ENCODE measurements at regions not wholly inside any gene's neighbourhood (a gene's known extent, or its start where the extent isn't known, plus 50 kb on each side); places are given as distances from the start of the nearest gene placed in this dataset.

GRCh38 chr2:103814016-103814415, 1039.9 kb upstream of the POU3F3 start:
- DNase-seq = no peak

DNA sequence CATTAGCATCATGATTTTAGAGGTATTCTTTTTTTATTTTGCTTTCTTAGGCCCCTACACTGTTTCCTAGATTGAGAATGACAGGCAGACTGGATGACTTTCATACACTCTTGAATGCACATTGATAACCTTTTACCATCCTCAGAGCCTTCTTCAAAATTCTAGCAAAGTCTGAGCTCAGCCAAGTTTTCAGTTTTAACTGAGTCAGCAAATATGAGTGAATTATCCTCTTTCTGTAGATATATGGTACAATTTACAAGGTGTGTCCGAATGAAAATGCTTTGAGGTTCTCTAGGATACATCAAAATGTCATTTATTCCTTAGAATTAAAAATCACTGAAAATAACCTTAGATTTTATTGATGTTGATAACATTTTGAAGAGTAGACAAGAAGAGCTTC, 1038.2 kb upstream of the POU3F3 start:
- DNase-seq = no peak

- DNase-seq = no peak
Measured at GRCh38 chr2:103817746-103818145, 1036.2 kb upstream of the POU3F3 start.

DNA sequence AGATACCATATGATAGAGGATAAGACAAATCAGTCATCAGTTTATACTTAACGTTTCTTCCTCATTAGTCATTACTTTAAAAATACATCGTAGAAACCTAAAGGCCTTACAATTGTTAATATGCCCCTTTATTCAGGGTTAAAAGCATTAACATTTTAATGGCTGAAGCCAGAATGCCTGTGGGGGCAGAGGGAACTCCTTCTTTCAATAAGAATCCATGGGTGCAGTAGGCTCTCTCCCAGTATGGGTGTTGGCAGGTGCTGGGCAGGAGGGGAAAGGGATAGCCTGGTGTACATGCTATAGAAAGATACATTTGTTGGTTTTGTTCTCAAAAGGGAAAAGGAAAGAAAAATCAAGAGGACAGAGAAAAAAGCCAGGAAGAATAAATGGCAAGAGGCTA, 1035.7 kb upstream of the POU3F3 start:
- no peak for DNase-seq

GRCh38 chr2:103819599-103819998, 1034.3 kb upstream of the POU3F3 start:
- DNase-seq = no peak

DNA sequence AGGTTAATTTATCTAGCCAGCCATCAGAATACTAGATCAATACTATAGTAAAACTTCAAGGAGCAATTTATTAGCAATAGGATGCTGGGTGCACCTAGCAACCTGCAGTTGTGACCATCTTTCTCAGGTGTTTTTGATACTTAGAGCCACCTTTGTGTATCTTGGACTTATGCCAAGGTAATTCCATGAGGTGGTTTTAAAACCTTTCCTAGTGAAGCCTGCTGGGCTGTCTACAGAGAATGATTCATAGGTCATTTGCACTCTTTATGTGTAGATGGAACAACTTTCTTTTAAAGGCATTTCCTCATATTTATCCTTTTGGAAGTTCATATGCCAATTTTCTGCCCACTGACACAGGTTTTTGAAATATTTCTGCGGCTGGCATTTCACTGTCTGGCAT, 1030.1 kb upstream of the POU3F3 start:
- DNase-seq = no peak

DNA sequence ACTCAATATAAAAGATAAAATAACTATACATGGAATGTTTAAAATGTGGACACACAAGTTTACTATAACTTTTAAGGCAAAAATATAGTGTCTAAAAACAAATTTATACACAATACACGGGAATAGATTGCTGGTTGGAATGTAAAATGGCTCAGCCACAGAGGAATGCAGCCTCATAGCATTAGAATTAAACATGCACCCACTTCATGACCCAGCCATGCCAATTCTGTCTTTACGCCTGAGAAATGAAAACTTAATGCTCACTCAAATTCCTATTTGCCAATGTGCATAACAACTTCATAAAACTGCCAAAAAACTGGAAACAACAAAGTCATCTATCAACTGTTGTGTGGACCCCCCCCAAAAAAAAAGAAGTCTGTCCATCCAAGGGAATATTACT, 1006.6 kb upstream of the POU3F3 start:
- no peak for DNase-seq

DNA sequence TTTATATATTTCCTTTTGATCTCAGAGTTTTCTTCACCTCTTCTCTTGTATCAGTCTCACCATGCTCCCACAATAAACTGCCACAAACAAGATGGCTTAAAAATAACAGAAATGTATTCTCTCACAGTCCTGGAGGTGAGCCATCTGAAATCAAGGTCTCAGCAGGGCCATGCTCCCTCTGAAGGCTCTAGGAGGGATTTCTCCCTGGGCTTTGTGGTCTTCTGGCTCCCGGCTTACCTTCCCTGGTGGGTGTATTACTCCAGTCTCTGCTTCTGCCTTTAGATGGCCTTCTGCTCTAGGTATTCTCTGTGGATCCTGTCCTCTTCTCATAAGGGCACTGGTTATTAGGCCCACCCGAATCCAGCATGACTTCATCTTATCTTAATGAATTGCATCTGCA, 994.7 kb upstream of the POU3F3 start:
- no peak for DNase-seq

DNA sequence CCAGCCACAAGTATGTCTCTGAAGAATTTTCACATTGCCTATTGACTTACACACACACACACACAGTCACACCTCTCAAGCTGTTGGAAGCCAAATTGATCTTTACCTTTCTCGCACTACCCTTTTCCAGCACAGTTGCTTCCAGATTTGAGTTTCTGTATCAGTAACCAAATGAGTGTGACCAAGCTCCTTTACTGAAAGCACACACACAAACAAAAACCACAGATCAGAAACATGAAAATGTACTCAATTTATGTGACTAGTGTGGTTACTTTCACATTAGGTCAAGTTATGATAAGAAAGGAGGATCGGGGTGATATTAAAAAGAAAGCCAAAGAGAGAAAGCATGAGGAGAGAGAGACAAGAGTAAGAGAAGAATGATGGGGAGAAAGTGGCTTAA, 993.9 kb upstream of the POU3F3 start:
- no peak for DNase-seq

- DNase-seq = no peak
Measured at GRCh38 chr2:103868396-103868795, 985.5 kb upstream of the POU3F3 start.

- DNase-seq = no peak
Measured at GRCh38 chr2:103873716-103874351, 980.1 kb upstream of the POU3F3 start.

DNA sequence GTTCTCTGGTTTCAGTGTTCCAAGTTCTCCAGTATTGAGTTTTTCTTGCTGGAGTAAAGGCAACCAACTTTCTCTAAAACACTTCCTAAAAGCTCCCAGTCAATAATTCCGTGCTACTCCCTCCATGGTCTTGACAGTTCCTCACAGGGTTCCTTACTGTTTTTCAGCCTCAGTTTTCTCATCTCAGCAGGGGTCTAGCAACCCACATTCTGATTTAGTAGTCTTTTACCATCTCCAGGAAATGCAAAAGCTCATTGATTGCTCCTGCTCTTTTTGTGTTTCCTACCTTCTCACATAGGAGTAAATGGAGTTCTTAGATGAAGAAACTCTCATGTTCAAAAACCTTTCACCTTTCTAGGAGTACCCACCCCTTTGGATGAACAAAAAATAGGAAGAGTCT, 978.8 kb upstream of the POU3F3 start:
- DNase-seq = no peak

DNA sequence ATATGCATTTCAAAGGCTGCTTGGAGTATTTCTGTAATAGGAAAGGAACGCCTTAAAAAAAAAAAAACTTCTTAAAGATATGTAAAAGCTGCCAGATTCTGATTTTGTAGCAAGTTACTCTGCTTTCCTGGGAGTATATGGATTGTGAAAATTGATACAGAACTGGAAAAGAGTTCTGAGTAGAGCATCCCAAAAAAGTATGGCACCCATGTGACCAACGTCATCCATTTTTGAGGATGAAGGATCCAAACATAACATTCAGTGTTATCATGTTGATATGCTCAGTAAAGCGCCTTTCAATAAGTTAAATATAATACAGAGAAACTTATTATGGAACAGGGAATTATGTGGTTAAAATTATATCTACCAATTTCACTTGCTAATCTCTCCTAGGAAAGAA, 978.4 kb upstream of the POU3F3 start:
- DNase-seq = no peak

DNA sequence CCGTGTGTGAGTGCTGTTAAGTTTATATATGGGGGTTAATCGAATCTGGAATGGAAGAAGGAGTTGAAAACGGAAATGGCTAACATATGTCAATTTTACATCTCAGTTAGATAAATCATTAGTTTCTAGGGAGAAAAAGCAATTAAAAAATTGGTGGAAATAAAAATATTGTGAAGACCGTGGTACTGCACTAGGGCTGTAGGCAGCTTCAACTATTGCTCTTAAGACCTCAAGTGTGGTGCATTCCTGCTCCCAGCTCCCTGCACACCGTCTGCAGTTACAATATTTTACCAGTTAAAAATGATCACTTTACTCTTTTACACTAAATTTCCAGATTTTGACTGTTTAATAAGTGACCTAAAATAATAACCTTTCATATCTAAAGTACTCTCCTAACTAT, 977.3 kb upstream of the POU3F3 start:
- DNase-seq = no peak

GRCh38 chr2:103879101-103879500, 974.8 kb upstream of the POU3F3 start:
- no peak for DNase-seq

DNA sequence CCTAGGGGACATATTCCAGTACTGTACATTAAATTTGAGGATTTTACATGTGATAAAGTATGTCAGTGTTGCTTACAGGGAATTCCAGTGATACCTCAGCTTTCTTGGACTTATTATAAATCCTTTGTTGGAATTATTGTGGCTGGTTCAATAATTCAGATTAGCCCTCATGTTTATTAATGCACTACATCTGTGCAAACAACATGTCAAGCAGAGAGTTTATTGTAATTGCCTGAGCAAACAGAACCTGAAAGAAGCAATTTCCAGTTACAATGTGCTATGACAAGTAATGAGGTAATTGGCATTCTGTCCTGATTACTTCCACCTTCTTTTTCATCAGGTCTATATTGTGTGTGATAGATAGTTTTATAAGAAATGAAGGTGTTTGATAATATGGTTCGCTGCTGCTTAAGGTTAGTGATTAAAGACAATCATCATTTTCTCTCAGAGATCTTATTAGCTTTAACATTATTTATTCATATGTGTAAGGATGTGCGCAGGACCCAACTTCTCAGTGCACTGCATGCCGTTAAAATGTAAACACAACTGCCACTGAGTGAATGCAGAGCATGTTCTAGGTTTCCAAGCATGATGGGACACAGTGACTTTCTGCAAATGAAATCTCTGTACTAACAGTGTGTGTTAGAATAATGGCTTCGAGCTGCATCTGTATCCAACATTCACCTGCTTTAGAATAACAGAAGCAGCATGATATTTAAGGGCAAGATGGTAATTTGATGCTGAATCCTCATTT, 973.7 kb upstream of the POU3F3 start:
- no peak for DNase-seq

GRCh38 chr2:103887625-103888024, 966.3 kb upstream of the POU3F3 start:
- DNase-seq = no peak

DNA sequence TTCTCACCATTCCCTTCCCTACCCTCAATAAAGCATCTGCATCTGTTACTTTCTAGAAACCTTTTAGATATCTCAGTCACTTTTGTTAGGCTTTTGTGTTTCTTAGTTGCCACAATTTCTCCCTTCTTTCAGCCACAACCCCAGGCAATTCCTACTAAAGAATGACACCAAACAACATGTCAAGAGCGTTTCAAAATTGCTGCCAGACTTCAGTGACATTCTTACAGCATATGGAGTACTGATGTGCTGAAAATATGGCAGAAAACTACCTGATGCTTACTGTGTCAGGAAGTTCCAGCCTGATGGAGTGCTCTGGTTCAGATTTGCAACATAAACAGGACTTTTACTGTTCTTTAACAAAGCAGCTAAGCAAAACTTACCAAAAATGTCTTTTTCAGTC, 957.7 kb upstream of the POU3F3 start:
- no peak for DNase-seq

- no peak for DNase-seq
Measured at GRCh38 chr2:103898561-103898960, 955.4 kb upstream of the POU3F3 start.

DNA sequence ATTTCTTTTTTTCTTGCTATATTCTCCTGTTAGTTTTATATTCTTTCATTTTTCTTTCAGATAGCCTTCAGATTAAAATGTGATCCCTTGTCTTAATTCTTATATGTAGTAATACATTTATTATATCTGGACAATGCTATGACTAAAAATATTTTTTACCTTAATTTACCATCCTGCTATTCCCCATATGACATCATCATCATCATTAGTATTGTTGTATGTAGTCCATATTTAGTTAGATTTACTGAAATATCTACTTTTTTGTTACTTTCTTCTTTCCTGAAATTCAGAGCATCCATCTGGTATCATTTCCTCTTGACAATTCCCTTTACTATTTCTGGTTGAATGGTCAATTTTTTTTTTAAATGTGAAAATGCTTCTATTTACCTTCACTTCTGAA, 951.6 kb upstream of the POU3F3 start:
- DNase-seq = no peak

GRCh38 chr2:103921161-103921560, 932.8 kb upstream of the POU3F3 start:
- no peak for DNase-seq

DNA sequence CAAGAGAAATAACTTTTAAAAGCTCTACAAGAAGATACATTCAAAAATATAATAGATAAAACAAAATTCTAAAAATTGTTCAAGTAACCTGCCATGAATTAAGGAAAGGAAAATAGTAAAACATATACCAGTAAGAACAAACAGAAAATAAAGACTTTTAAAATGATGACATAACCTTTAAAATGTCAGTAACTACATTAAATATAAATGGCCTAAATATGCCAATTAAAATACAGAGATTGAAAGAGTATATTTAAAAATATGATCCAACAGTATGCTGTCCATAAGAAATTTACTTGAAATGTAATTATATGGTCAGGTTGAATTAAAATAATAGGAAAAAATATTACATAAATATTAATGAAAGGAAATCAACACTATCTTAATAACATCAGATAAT, 911.7 kb upstream of the POU3F3 start:
- DNase-seq = no peak

DNA sequence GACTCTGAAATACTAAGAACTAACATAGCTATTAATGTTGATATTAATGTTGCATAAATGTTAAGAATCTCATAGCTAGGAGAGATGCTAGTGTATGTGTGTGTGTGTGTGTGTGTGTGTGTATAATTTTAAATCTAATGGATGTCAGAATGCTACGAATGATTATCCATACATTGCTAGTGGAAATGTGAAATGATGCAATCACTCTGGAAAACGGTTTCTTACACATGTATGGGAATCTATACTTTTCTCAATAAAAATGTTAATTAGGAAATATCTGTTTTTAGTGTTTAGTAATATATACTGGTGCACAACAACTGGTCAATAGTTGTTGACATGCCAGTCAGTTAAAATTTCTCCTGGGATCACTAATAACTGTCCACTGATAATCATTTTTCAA, 908.8 kb upstream of the POU3F3 start:
- DNase-seq = no peak
